Upper lobe of right lung (tissue), 1 donor: ENCODE measurements at regions not wholly inside any gene's neighbourhood (a gene's known extent, or its start where the extent isn't known, plus 50 kb on each side); places are given as distances from the start of the nearest gene placed in this dataset.
A peak's percentile ranks its signal among the peaks of the same experiment; 100 is the strongest.

Experiments used
- ATAC-seq: fragments of 200-7000 bp; cut with Tn5 transposase; one replicate; pipeline ENCODE4 v1.9.1; 2020; ENCODE audit warnings: mild to moderate bottlenecking, moderate library complexity
- DNase-seq: peaks from one replicate; pipeline ENCODE4 v3.0.0-alpha.2; 2020
- H3K27ac ChIP-seq: fragments of 200-600 bp; one replicate; pipeline ENCODE4 v1.8.0; 2022
- H3K27me3 ChIP-seq: fragments of 200-600 bp; one replicate; pipeline ENCODE4 v1.8.0; 2022; ENCODE audit warnings: mild to moderate bottlenecking
- H3K36me3 ChIP-seq: fragments of 200-600 bp; one replicate; pipeline ENCODE4 v1.8.0; 2022
- H3K4me1 ChIP-seq: fragments of 200-600 bp; one replicate; pipeline ENCODE4 v1.8.0; 2022
- H3K4me3 ChIP-seq: fragments of 200-600 bp; one replicate; pipeline ENCODE4 v1.8.0; 2022; ENCODE audit warnings: mild to moderate bottlenecking
- H3K9me3 ChIP-seq: fragments of 200-600 bp; one replicate; pipeline ENCODE4 v1.8.0; 2022
- CTCF ChIP-seq: fragments of 200-600 bp; IDR thresholded peaks from one replicate; pipeline ENCODE4 v1.8.0; 2022; ENCODE audit warnings: antibody characterized with exemption
- intact Hi-C: fragments of 100-400 bp; cut with DNase I; formaldehyde crosslinking; loops from one replicate; pipeline ENCODE4 v1.11.0; 2022
- donor health status: DM: no; HTN: yes; CAD: no; lungs with severe emphysema.

DNA sequence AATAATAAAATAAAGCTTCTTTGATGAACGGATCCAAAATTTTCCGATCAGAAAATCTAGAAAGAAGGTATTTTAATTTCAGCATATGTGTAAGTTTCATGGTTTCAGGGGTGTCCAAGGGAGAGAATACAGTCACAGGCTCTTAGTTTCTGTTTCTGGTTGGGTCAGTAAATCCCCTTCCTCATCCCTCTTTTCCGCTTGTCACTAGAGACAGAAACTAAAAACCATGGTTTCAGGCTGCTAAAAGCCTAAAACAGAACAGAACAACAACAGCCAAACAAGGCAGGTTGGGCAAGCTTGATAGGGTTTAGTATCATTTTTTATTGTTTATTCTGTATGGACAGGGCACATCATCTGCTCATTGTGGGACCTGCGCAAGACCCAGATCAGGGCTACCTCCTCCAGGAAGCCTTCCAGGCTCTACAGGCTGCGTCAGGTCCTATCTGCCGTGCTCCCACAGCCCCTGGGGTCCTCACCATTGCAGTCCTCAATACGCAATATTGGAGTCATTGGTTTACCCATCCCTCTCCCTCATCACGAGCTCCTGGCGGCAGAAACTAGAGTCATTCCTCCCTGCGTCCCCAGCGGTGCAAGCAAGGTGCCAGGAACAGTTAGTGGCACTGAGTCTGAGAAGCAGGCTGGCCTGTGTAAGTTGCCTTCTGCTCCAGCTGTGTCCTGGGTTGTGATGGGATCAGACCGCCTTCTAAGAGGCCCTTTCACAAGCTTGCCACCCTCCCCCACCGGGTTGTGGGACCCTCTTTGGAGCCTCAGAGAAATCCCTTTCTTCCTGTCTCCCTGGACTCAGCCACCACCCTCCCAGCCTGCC lies 70.2 kb upstream of the CUX1 start:
- peaks cover 5% of the 10 kb centered on the region for H3K27me3 ChIP-seq
- TF ChIP-seq CTCF: no peak
- no peaks in the 10 kb centered on the region for H3K9me3 ChIP-seq
- H3K4me1 ChIP-seq: peaks cover 11% of the 10 kb centered on the region
- no peak for ATAC-seq
- no peak overlapping the region for H3K27ac ChIP-seq
- H3K36me3 ChIP-seq: no peaks in the 10 kb centered on the region
- intact Hi-C loops: no loop called here
- H3K4me3 ChIP-seq: no peak overlapping the region
- no peak for DNase-seq

GRCh38 chr7:101747879-101748345 lies 69.5 kb upstream of the CUX1 start:
- H3K27me3 ChIP-seq: peaks cover under 1% of the 10 kb centered on the region
- DNase-seq: no peak
- no peak overlapping the region for H3K4me3 ChIP-seq
- intact Hi-C loops: no loop called here
- H3K27ac ChIP-seq: no peak overlapping the region
- no peaks in the 10 kb centered on the region for H3K36me3 ChIP-seq
- ATAC-seq: no peak
- no peaks in the 10 kb centered on the region for H3K9me3 ChIP-seq
- TF ChIP-seq CTCF: no peak
- peaks cover 11% of the 10 kb centered on the region for H3K4me1 ChIP-seq

DNA sequence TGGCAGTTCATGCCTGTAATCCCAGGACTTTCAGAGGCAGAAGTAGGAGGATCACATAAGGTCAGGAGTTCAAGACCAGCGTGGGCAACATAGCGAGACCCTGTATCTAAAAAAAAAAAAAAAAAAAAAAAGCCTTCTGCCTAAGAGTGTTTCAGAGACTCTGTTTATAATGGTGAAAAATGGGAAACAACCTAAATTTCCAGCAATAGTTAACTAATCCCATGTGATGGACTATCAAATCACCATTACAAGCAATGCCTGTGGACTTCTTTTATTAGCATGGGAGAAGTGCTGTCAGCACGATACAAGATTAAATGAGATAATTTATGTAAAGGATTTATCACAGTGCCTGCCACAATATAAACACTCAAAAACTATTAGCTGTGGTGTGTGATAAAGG lies 67.5 kb upstream of the CUX1 start:
- Histone ChIP-seq H3K4me1 (peaks cover 4% of the 10 kb centered on the region), H3K9me3 (no peaks in the 10 kb centered on the region), H3K27ac (no peak overlapping the region), H3K36me3 (no peaks in the 10 kb centered on the region), H3K27me3 (no peaks in the 10 kb centered on the region), H3K4me3 (no peak overlapping the region)
- no peak for DNase-seq
- intact Hi-C loops: no loop called here
- no peak for TF ChIP-seq CTCF
- ATAC-seq: no peak

GRCh38 chr7:101753316-101753715 lies 64.1 kb upstream of the CUX1 start:
- no peak for ATAC-seq
- no peak for TF ChIP-seq CTCF
- no peaks in the 10 kb centered on the region for H3K27me3 ChIP-seq
- intact Hi-C loops: no loop called here
- DNase-seq: no peak
- H3K36me3 ChIP-seq: no peaks in the 10 kb centered on the region
- peaks cover 4% of the 10 kb centered on the region for H3K4me1 ChIP-seq
- H3K4me3 ChIP-seq: no peak overlapping the region
- H3K27ac ChIP-seq: no peak overlapping the region
- H3K9me3 ChIP-seq: no peaks in the 10 kb centered on the region

DNA sequence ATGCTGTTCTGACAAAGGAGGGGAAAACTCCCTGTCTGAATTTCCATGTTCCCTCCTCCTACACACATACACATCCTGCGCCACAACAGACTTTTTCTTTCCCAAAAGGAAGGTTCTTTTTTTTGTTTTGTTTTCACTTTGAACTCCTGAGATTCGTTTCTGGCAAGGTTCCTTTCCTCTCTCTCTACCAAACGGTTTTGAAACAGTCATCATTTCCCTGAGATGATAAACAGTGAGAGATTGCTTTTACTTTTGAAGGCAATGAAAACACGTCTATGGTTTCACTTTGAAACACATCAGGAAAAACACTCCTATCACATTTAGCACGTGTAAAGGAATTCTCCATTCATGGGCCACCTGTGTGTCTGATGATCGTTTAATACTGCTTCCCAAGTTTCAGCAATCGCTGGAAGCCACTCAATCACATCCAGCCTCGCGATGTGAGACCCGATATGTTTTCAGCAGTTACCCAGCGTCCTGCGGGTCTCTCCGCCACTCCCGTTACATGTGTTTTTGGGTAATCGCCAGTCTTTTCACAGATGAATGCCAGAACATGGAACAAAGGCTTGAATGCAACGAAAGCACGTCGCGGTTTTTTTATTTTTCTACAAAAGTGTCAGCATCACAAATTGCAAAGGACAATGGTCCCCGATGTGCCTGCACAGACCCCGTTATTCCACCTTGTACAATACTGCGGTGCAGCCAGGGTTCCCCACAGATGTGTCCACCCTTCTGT lies 62.8 kb upstream of the CUX1 start:
- DNase-seq: no peak
- intact Hi-C loops: no loop called here
- Histone ChIP-seq H3K27me3 (no peaks in the 10 kb centered on the region), H3K27ac (no peak overlapping the region), H3K4me3 (peak overlapping the region; percentile 40), H3K4me1 (peaks cover 4% of the 10 kb centered on the region), H3K9me3 (no peaks in the 10 kb centered on the region), H3K36me3 (no peaks in the 10 kb centered on the region)
- TF ChIP-seq CTCF: no peak
- no peak for ATAC-seq
